Prostate gland (tissue), 2 donors: ENCODE measurements at regions not wholly inside any gene's neighbourhood (a gene's known extent, or its start where the extent isn't known, plus 50 kb on each side); places are given as distances from the start of the nearest gene placed in this dataset.

Experiments
- DNase-seq: peaks from one replicate; pipeline ENCODE4 v3.0.0-alpha.2; 2019; ENCODE audit warnings: low spot score
- H3K27ac ChIP-seq, 2 donors: fragments of 200-600 bp; sonication (generic); 2 replicates each; pipeline ENCODE4 v1.5.1; 2017 to 2019
- H3K27me3 ChIP-seq: fragments of 200-600 bp; sonication (generic); replicated peaks from 2 replicates; pipeline ENCODE4 v1.5.1; 2019; ENCODE audit not compliant: insufficient read depth
- H3K36me3 ChIP-seq, 2 donors: fragments of 200-600 bp; sonication (generic); 1 replicate in 1 of 2; 2 replicates in 1 of 2; pipeline versions ENCODE4 v1.5.1 to v1.8.1; 2017 to 2019
- H3K4me1 ChIP-seq: fragments of 200-600 bp; sonication (generic); replicated peaks from 2 replicates; pipeline ENCODE4 v1.5.1; 2019
- H3K4me3 ChIP-seq, 2 donors: fragments of 200-600 bp; sonication (generic); 2 replicates each; pipeline ENCODE4 v1.5.1; 2017 to 2019
- H3K9me3 ChIP-seq: fragments of 200-600 bp; sonication (generic); 2 replicates; pipeline ENCODE4 v1.5.1; 2017
- POLR2A ChIP-seq: fragments of 450-650 bp; IDR thresholded peaks from one replicate; pipeline ENCODE4 v1.6.1; 2016; ENCODE audit warnings: antibody characterized with exemption, mild to moderate bottlenecking
- POLR2AphosphoS5 ChIP-seq: sonication (generic); formaldehyde crosslinking; IDR thresholded peaks from one replicate; pipeline ENCODE4 v1.6.1; 2017; ENCODE audit warnings: antibody characterized with exemption
- WGBS: methylation state at CpG from one replicate; pipeline ENCODE4 v1.1.5; 2018; 5-methylcytosine and 5-hydroxymethylcytosine counted together
- intact Hi-C: fragments of 100-400 bp; cut with DNase I; formaldehyde crosslinking; loops from one replicate; pipeline ENCODE4 v1.14.2; 2022
- TF ChIP-seq, protein P1 (sequence below), 4 experiments: fragments of 200-600 bp in 2 of 4; fragments of 450-650 bp in 2 of 4; sonication (generic) in 2 of 4; IDR thresholded peaks; 1 replicate in 3 of 4; 2 replicates in 1 of 4; pipeline ENCODE4 v1.5.1; 2016 to 2019; ENCODE audit warnings: antibody characterized with exemption in 4 of 4, mild to moderate bottlenecking in 2 of 4, moderate library complexity in 2 of 4

DNA sequence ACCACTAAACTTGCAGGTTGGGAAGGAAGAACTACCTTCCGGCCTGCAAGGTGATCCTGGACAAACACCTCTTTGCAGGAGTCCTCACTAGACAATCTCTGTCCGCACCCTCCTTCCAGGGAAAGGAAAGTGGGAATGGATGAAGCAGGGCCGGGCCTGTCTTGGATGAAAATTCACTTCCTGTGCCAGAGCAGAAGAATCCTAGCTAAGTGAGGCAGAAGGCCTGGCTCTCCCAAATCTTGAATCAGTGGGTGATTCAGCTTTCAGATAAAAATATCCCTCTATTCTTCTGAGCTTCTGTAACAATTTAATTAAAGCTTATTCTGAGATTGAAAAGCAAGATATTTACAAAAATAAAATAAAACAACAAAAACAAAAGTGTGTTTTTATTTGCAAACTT is 281.9 kb upstream of the TLE4 start:
- no peaks in the 10 kb centered on the region for H3K4me1 ChIP-seq
- no peak for DNase-seq
- TF ChIP-seq POLR2A, result no peak
- TF ChIP-seq POLR2AphosphoS5, result no peak
- TF ChIP-seq, protein P1, sequence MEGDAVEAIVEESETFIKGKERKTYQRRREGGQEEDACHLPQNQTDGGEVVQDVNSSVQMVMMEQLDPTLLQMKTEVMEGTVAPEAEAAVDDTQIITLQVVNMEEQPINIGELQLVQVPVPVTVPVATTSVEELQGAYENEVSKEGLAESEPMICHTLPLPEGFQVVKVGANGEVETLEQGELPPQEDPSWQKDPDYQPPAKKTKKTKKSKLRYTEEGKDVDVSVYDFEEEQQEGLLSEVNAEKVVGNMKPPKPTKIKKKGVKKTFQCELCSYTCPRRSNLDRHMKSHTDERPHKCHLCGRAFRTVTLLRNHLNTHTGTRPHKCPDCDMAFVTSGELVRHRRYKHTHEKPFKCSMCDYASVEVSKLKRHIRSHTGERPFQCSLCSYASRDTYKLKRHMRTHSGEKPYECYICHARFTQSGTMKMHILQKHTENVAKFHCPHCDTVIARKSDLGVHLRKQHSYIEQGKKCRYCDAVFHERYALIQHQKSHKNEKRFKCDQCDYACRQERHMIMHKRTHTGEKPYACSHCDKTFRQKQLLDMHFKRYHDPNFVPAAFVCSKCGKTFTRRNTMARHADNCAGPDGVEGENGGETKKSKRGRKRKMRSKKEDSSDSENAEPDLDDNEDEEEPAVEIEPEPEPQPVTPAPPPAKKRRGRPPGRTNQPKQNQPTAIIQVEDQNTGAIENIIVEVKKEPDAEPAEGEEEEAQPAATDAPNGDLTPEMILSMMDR (IDR thresholded peaks at IDR 0.05), result no peak
- no peaks in the 10 kb centered on the region for H3K36me3 ChIP-seq
- H3K9me3 ChIP-seq, result no peaks in the 10 kb centered on the region
- no peak overlapping the region for H3K27ac ChIP-seq
- no peaks in the 10 kb centered on the region for H3K27me3 ChIP-seq
- intact Hi-C loops, result no loop called here
- 75% methylated on average over 3 of the region's 3 CpGs for WGBS
- no peak overlapping the region for H3K4me3 ChIP-seq

DNA sequence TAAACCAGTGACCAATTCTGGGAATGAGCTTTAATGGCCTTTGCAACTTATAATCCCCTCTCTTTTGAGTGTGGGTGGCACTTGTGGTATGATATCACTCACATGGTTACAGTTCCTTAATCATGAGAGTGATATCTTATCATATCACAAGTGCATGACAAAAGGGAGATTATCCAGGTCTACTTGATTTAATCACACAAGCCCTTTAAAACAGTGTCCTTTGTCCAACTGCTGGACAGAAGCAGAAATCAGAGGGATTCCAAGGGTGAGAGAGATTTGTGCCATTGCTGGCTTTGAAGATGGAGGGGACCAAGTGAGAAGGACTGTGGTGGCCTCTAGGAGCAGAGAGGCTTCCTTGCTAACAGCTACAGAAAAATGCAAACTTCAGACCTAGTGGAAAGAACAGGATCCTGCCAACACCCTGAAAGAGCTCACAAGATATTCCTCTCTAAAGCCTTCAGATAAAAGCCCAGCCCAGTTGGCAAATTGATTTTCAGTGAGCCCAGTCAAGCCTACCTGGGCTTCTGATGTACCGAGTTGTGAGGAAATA is 279.0 kb upstream of the TLE4 start:
- Histone ChIP-seq H3K27ac (no peak overlapping the region), H3K4me3 (no peak overlapping the region), H3K27me3 (no peaks in the 10 kb centered on the region), H3K9me3 (no peaks in the 10 kb centered on the region), H3K4me1 (no peaks in the 10 kb centered on the region), H3K36me3 (no peaks in the 10 kb centered on the region)
- intact Hi-C loops, result no loop called here
- TF ChIP-seq POLR2A (no peak), POLR2AphosphoS5 (no peak)
- TF ChIP-seq, protein P1 (IDR thresholded peaks at IDR 0.05), result no peak
- WGBS, result no CpG with 5 or more reads among the region's 1 CpG
- DNase-seq, result no peak

DNA sequence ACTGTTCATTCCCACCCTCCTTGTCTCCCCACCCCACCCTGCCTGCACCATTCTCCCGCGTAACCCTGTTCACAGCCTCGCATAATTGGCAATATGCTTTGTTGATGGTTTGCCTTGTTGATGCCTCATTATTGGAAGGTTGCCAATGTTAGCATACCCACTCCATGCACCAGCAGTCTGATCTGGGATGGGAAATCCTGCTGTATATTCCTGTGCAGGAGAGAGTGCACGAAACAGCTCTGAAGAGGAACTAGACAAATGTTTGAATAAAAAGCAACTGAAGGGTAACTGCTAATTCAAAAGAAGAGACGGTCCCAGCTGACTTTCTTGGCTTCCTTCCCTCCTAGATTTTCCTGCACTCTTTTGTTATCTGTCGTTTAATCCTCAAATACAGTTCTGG is 271.7 kb upstream of the TLE4 start:
- no peak for TF ChIP-seq POLR2A
- no peak for TF ChIP-seq POLR2AphosphoS5
- TF ChIP-seq, protein P1 (IDR thresholded peaks at IDR 0.05), result no peak
- H3K27ac ChIP-seq, result no peak overlapping the region
- H3K4me3 ChIP-seq, result no peak overlapping the region
- WGBS, result 46% methylated on average over 6 of the region's 6 CpGs
- no peaks in the 10 kb centered on the region for H3K27me3 ChIP-seq
- no peaks in the 10 kb centered on the region for H3K36me3 ChIP-seq
- intact Hi-C loops, result no loop called here
- no peaks in the 10 kb centered on the region for H3K4me1 ChIP-seq
- no peaks in the 10 kb centered on the region for H3K9me3 ChIP-seq
- DNase-seq, result no peak

DNA sequence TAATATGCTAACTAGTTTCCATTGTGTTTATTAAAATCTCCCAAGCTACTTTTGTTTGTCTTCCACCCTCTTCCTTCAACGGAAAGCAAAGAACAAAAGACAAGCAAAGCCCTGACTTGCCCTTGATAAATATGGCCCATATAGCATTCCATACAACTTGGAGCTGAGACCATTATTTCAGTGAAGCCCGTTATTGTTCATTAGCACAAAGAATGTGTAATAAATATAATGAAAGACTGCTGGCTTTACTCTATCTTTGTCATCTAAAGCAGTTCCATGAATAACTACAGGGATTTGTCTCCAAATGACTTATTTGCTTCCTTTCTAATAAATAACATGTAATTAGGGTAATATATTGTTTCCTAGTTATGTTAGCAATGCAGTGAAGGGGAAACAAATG is 270.7 kb upstream of the TLE4 start:
- intact Hi-C loops, result no loop called here
- Histone ChIP-seq H3K27me3 (no peaks in the 10 kb centered on the region), H3K36me3 (no peaks in the 10 kb centered on the region), H3K4me3 (no peak overlapping the region), H3K4me1 (no peaks in the 10 kb centered on the region), H3K27ac (no peak overlapping the region), H3K9me3 (no peaks in the 10 kb centered on the region)
- TF ChIP-seq, protein P1 (IDR thresholded peaks at IDR 0.05), result no peak
- TF ChIP-seq POLR2AphosphoS5, result no peak
- DNase-seq, result no peak
- 13% methylated on average over 2 of the region's 2 CpGs for WGBS

DNA sequence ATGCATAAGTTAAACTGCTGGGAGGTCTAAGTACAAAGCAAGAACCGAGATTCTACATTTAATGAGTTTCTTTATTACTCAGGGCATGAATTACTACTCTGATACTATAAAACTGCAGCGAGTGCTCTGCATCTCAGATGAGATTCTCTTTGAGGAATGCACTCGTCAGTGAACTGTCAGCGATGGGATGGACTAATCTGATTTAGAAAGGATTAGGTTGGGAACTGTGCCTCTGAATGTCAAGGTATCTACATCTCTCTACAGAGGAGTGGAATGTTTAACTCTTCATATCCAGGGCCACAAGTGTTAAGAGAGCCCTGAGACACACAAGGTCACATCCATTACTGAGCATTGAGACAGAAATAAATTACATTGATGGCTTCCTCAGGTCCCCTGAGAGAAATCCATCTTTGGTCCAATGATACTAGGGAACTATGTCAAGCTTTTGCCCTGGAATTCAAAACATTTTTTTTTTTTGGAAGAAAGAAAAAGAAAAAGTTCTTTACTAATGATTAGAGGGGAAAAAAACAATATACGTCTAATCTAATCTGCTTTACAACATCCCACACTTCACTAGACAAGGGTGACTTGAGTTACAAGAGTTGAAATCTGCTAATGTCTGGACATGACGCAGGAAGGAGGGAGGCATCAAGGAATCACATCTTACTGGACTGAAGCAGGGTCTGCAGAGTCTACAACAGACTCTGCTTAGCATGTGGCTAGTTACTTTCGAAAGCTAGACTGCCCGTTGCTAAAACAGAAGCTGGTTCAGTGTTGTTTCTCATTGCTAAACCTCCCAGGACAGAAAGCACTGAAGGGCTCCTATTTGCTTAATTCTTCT is 270.0 kb upstream of the TLE4 start:
- DNase-seq, result no peak
- Histone ChIP-seq H3K9me3 (no peaks in the 10 kb centered on the region), H3K27me3 (no peaks in the 10 kb centered on the region), H3K4me3 (no peak overlapping the region), H3K36me3 (no peaks in the 10 kb centered on the region), H3K27ac (no peak overlapping the region), H3K4me1 (no peaks in the 10 kb centered on the region)
- intact Hi-C loops, result no loop called here
- 42% methylated on average over 8 of the region's 8 CpGs for WGBS
- TF ChIP-seq, protein P1 (IDR thresholded peaks at IDR 0.05), result no peak
- TF ChIP-seq POLR2AphosphoS5 (no peak), POLR2A (no peak)
